ENCODE measurements at regions not wholly inside any gene's neighbourhood (a gene's known extent, or its start where the extent isn't known, plus 50 kb on each side); places are given as distances from the start of the nearest gene placed in this dataset.

DNA sequence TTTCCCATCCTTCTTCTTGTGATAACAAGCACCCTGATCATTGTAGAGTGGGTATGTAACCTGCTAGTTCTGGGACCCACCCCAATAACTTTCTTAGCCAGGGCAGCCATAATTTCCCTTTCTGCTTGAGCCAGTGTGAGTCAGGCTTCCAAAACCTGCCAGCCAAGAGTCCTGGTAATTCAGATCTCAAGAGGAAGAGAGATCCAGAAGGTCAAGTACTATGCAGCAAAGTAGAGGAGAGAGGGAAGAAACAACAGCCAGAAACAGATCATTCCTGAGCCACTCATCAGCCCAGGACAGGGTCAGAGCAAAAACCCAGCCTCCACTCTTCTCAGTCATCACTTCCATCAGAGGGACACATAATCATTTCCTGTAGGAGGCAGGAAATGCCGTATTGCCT lies 182.0 kb downstream of the DICER1 start:
- Mint-ChIP-seq H3K27me3 (peaks cover 11% of the 10 kb centered on the region), H3K4me3 (no peak overlapping the region), H3K9me3 (no peaks in the 10 kb centered on the region), H3K27ac (no peak overlapping the region), H3K36me3 (ENCODE audit: low read depth) (no peaks in the 10 kb centered on the region), H3K4me1 (no peaks in the 10 kb centered on the region)
- DNase-seq (no peak), ATAC-seq (no peak)

- ATAC-seq (no peak), DNase-seq (no peak)
- Mint-ChIP-seq H3K27me3 (peaks cover 11% of the 10 kb centered on the region), H3K27ac (no peak overlapping the region), H3K36me3 (ENCODE audit: low read depth) (no peaks in the 10 kb centered on the region), H3K4me1 (no peaks in the 10 kb centered on the region), H3K9me3 (no peaks in the 10 kb centered on the region), H3K4me3 (no peak overlapping the region)
These were observed 182.4 kb downstream of the DICER1 start for GRCh38 chr14:94974893-94975292.

GRCh38 chr14:94974422-94974821 lies 182.9 kb downstream of the DICER1 start:
- H3K4me1 Mint-ChIP-seq: no peaks in the 10 kb centered on the region
- no peaks in the 10 kb centered on the region for H3K36me3 Mint-ChIP-seq (ENCODE audit: low read depth)
- H3K27me3 Mint-ChIP-seq: peaks cover 11% of the 10 kb centered on the region

GRCh38 chr14:94971750-94972149 lies 185.6 kb downstream of the DICER1 start:
- no peak overlapping the region for H3K27ac Mint-ChIP-seq
- H3K9me3 Mint-ChIP-seq: no peaks in the 10 kb centered on the region
- no peak for ATAC-seq
- H3K27me3 Mint-ChIP-seq: peaks cover 13% of the 10 kb centered on the region
- no peak overlapping the region for H3K4me3 Mint-ChIP-seq
- no peaks in the 10 kb centered on the region for H3K4me1 Mint-ChIP-seq
- no peaks in the 10 kb centered on the region for H3K36me3 Mint-ChIP-seq (ENCODE audit: low read depth)
- no peak for DNase-seq

More at GRCh38 chr14:94974422-94974821, 182.9 kb downstream of the DICER1 start:
- Mint-ChIP-seq H3K4me3 (no peak overlapping the region), H3K9me3 (no peaks in the 10 kb centered on the region), H3K27ac (no peak overlapping the region)
- DNase-seq (no peak), ATAC-seq (no peak)

- Mint-ChIP-seq H3K27ac (no peak overlapping the region), H3K4me3 (no peak overlapping the region), H3K4me1 (no peaks in the 10 kb centered on the region), H3K27me3 (peaks cover 13% of the 10 kb centered on the region), H3K9me3 (no peaks in the 10 kb centered on the region), H3K36me3 (ENCODE audit: low read depth) (no peaks in the 10 kb centered on the region)
- ATAC-seq (no peak), DNase-seq (no peak)
These were observed 186.2 kb downstream of the DICER1 start for GRCh38 chr14:94970941-94971730.

DNA sequence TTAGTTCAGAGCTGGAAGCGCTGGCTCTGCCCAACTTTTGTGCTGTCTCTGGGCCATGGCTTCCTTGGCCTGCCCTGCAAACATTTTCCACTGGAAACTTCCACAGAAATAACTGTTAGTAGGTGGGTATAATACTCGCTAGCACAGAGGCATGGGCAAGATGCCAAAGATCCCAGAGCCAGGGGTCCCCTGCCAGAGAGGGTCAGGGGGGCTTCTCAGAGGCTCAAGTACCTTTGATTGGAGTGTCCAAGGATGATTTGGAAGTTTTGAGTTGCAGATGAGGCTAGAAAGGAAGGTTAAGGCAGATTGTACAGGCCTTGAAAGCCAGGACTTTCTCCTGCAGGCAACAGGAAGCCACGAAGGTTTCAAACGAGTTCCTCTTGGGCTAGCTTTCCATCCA lies 187.6 kb downstream of the DICER1 start:
- peaks cover 13% of the 10 kb centered on the region for H3K27me3 Mint-ChIP-seq
- no peak overlapping the region for H3K27ac Mint-ChIP-seq
- DNase-seq: no peak
- H3K4me1 Mint-ChIP-seq: no peaks in the 10 kb centered on the region
- H3K36me3 Mint-ChIP-seq (ENCODE audit: low read depth): no peaks in the 10 kb centered on the region
- no peak for ATAC-seq
- no peaks in the 10 kb centered on the region for H3K9me3 Mint-ChIP-seq
- H3K4me3 Mint-ChIP-seq: no peak overlapping the region

DNA sequence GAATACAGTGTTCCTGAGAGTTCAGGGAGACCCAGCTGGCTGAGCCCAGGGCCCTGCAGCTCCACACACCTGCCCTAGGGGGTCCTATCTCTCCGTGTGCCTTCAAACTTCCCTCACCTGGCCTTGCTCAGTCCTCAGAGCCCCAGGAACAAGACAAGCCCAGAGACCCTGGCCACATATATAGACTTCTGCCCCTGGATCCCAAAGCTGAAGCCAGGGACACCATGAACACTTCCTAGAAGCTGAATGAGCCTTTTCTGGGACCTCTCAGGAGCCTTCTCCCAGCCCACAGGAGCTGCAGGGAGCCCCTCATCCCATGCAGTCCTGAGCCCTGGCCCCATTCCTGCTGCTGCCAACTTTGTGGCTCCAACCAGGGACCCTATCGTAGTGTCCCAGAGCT lies 190.5 kb downstream of the DICER1 start:
- Mint-ChIP-seq H3K4me1 (no peaks in the 10 kb centered on the region), H3K9me3 (no peaks in the 10 kb centered on the region), H3K27me3 (peaks cover 5% of the 10 kb centered on the region), H3K27ac (no peak overlapping the region), H3K36me3 (ENCODE audit: low read depth) (no peaks in the 10 kb centered on the region), H3K4me3 (no peak overlapping the region)
- ATAC-seq: no peak
- DNase-seq: no peak

- no peak for DNase-seq
- Mint-ChIP-seq H3K9me3 (no peaks in the 10 kb centered on the region), H3K4me1 (no peaks in the 10 kb centered on the region), H3K27me3 (peaks cover 4% of the 10 kb centered on the region), H3K27ac (no peak overlapping the region), H3K36me3 (ENCODE audit: low read depth) (no peaks in the 10 kb centered on the region), H3K4me3 (no peak overlapping the region)
- no peak for ATAC-seq
These were observed 191.0 kb downstream of the DICER1 start for GRCh38 chr14:94966344-94966743.

DNA sequence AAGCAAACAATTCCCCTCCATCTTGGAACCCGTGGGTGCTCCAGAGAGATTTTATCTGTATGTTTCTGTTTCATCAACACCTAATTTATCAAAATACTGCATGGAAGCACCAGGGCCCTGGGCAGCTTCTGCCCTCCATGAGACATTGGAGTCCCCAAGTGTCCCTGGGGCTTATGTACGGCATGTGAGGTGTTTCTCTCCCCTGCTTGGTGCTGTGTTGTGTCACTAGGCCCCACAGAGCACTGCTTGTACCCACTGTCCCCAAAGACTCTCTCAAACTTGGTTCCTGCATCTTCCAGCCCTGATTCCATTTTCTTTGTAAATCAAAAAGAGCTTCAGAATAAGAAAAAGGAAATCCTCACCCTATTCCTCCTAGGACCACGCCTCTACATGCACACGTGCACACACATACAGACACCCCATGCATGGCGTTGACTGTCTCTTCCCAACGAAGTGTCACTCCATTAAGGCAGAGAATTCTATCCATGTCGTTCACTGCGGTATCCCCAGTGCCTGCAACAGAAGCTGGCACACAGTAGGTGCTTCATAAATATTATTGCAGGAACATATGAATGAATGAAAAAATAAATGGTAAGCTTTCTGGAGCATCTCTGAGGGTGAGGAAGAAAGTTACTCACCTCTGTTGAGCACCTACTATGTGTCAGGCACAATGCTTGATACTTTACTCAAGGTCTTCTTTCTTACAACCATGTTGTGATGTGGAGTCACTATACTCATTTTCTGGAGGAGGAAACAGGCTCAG lies 191.6 kb downstream of the DICER1 start:
- ATAC-seq (no peak), DNase-seq (no peak)
- no peaks in the 10 kb centered on the region for H3K9me3 Mint-ChIP-seq
- no peak overlapping the region for H3K4me3 Mint-ChIP-seq
- H3K27me3 Mint-ChIP-seq: peaks cover 4% of the 10 kb centered on the region
- no peaks in the 10 kb centered on the region for H3K36me3 Mint-ChIP-seq (ENCODE audit: low read depth)
- no peak overlapping the region for H3K27ac Mint-ChIP-seq
- no peaks in the 10 kb centered on the region for H3K4me1 Mint-ChIP-seq

DNA sequence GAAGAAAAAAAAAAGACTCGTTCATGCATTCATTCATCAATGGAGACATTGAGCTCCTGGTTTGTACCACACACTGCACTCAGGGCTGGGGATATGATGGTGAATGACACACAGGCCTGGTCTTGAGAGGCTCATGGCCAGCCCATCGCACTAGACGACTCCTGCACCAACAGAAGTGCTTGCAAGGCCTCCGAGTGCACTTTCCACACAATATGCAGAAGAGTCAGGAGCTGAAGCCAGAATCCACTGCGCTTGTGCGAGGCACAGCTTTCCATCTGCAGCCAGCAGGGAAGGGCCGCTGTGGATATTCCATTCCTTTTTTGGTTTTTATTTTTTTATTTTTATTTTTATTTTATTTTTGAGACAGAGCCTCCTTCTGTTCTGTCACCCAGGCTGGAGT lies 192.4 kb downstream of the DICER1 start:
- Mint-ChIP-seq H3K9me3 (no peaks in the 10 kb centered on the region), H3K27me3 (peaks cover 4% of the 10 kb centered on the region)
- no peak for ATAC-seq

GRCh38 chr14:94964181-94964580 lies 193.1 kb downstream of the DICER1 start:
- H3K27ac Mint-ChIP-seq: no peak overlapping the region

More for the DNA sequence above, 192.4 kb downstream of the DICER1 start:
- Mint-ChIP-seq H3K4me3 (no peak overlapping the region), H3K36me3 (ENCODE audit: low read depth) (no peaks in the 10 kb centered on the region), H3K27ac (no peak overlapping the region), H3K4me1 (no peaks in the 10 kb centered on the region)
- DNase-seq: no peak

GRCh38 chr14:94963051-94963450 lies 193.1 kb upstream of the GSC start:
- H3K4me3 Mint-ChIP-seq: no peak overlapping the region
- no peak for ATAC-seq

More at GRCh38 chr14:94964181-94964580, 193.1 kb downstream of the DICER1 start:
- ATAC-seq (no peak), DNase-seq (no peak)
- Mint-ChIP-seq H3K4me1 (no peaks in the 10 kb centered on the region), H3K4me3 (no peak overlapping the region), H3K36me3 (ENCODE audit: low read depth) (no peaks in the 10 kb centered on the region), H3K27me3 (peaks cover 4% of the 10 kb centered on the region), H3K9me3 (no peaks in the 10 kb centered on the region)

GRCh38 chr14:94962166-94962575 lies 192.3 kb upstream of the GSC start:
- no peak for ATAC-seq
- no peak overlapping the region for H3K27ac Mint-ChIP-seq
- H3K4me3 Mint-ChIP-seq: no peak overlapping the region
- H3K9me3 Mint-ChIP-seq: no peaks in the 10 kb centered on the region
- H3K27me3 Mint-ChIP-seq: peaks cover 2% of the 10 kb centered on the region
- no peak for DNase-seq
- H3K36me3 Mint-ChIP-seq (ENCODE audit: low read depth): no peaks in the 10 kb centered on the region
- H3K4me1 Mint-ChIP-seq: no peaks in the 10 kb centered on the region

More at GRCh38 chr14:94963051-94963450, 193.1 kb upstream of the GSC start:
- Mint-ChIP-seq H3K9me3 (no peaks in the 10 kb centered on the region), H3K27ac (no peak overlapping the region), H3K4me1 (no peaks in the 10 kb centered on the region), H3K27me3 (peaks cover 4% of the 10 kb centered on the region), H3K36me3 (ENCODE audit: low read depth) (no peaks in the 10 kb centered on the region)
- DNase-seq: no peak

GRCh38 chr14:94961386-94962165 lies 191.7 kb upstream of the GSC start:
- Mint-ChIP-seq H3K27me3 (peaks cover 2% of the 10 kb centered on the region), H3K4me3 (no peak overlapping the region), H3K36me3 (ENCODE audit: low read depth) (no peaks in the 10 kb centered on the region), H3K27ac (no peak overlapping the region), H3K4me1 (no peaks in the 10 kb centered on the region), H3K9me3 (no peaks in the 10 kb centered on the region)
- ATAC-seq: no peak
- no peak for DNase-seq

Data from activated naive CD8-positive, alpha-beta T cell treated with anti-CD3 and anti-CD28 coated beads, Interleukin-2, amount 50 U/mL, for 24 hours (primary cell).